ENCODE measurements at regions not wholly inside any gene's neighbourhood (a gene's known extent, or its start where the extent isn't known, plus 50 kb on each side); places are given as distances from the start of the nearest gene placed in this dataset.

GRCh38 chr1:2931724-2932401 is 89.4 kb upstream of the ACTRT2 start:
- TF ChIP-seq POLR2AphosphoS5 (IDR thresholded peaks at IDR 0.05) (no peak), CTCF (IDR thresholded peaks at IDR 0.05) (no peak)

All from breast epithelium (tissue), 3 donors.